GM19025 (cell line): ENCODE measurements at regions not wholly inside any gene's neighbourhood (a gene's known extent, or its start where the extent isn't known, plus 50 kb on each side); places are given as distances from the start of the nearest gene placed in this dataset.

ENCODE experiments used
- ATAC-seq: cut with Tn5 transposase; IDR thresholded peaks from one replicate; pipeline ENCODE4 v1.9.1; 2021; ENCODE audit warnings: mild to moderate bottlenecking, low read depth, moderate library complexity; ENCODE audit not compliant: unreplicated experiment

- no peak for ATAC-seq
These were observed 50.3 kb upstream of the DPH6 start for GRCh38 chr15:35596285-35596684.

DNA sequence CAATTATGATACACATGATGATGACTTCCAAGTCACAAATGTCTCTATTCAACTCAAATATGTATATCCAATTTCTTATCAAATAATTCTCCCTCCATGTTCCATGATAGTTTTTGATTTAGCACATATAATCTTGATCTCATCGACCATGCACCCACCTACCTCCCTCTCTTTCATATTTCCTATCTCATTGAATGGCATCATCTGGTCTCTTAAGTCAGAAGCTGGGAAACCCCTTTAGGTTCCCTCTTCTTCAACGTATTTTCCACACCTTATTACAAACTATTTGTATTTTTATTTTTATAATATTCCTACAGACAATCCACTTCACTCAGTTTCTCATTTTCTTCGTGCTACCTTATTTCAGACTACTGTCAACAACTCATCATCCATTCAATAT is 56.9 kb upstream of the DPH6 start:
- no peak for ATAC-seq

DNA sequence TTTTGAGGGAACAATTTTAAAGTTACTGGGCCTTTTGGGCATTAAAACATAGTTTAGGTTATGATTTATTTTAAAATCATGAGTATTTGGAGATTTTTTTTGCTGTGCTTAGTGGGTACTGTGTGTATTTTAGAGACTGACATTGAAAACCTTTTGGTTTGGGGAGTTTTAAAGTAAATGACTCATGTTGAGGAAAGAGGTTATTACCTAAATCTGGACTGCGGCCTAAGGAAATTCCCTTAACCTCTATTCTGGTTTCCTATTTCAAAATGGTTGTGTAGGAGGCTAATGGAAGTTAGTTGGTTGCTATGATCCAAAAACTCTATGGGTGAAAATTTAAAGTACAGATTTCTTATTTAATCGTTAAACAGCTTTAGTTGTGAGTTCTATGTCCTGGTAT is 57.3 kb upstream of the DPH6 start:
- no peak for ATAC-seq

DNA sequence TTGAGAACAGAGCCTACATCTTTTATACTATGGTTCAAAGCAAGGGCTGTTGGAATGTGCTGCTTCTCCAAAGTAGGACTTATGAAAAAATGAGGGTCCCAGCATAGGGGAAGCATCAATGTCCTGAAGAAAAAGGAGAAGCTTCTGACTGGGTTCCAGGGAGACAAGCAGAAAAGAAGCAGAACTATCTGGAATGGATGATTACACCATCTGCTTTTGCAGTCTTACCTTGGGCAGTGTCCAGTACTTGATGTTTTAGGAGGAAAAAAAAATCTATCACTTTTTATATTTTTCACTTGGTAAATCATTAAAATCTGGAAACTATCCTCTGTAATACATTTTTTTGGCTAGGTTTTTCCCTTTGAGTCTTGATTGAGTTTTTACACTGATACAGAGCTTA is 57.9 kb upstream of the DPH6 start:
- ATAC-seq = no peak

GRCh38 chr15:35605764-35606449 is 59.9 kb upstream of the DPH6 start:
- ATAC-seq = no peak

DNA sequence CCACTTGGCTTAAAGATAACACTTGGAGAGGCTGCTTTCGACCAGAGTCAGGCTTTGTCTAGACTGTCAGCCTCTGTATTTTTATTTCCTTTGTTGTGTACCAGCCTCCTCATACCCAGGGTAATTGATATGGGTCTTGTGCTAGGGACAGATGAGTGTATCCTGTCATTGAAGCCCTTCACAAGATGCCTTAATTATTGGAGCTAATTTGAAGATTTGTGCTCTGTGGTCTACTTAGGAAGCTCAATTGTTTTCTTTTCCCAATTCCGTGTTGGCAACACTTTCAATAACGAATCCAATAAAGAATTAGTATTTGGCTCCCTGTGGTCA is 60.5 kb upstream of the DPH6 start:
- ATAC-seq = no peak

- ATAC-seq = no peak
These were observed 70.7 kb upstream of the DPH6 start for GRCh38 chr15:35616498-35617271.

DNA sequence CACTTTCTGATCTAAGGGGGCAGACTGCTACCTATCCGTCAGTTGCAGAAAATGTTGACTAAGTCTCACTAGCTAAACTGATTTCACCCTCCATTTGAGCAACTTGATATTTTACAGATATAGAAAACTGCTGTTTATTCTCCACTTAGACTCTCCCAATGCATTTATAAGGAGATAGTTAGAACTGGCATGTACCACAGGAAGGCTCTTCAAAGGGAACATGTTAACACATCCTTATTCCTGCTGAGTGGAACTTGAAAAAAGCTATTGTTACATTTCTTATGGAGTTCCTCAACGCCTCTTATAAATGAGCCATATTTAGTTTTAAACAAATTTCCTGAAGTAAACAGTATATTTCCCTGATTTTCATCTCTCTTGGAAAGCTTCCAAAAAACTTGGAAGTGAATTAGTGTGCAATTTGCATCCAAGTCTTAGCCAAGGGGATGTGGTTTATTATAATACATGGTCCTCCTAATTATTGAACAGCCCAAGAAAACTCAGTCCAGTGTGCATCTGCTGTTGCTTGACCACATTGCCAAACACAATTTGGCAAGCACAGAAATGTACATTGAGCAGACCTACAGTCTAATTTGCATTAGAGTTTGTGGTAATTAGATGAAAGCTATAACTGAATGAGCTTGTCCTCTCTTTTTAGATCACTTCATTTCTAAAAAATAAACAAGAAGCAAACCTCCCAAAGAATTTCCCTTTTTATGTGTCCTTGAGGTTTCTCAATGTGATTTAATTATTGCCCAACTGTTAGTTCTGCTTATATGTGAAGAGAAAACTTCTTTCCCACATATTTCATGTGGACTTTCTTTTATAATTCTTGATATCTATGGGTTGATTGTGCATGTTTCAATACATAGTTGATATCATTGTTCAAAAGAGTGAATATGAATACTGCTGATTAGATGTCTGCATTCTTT is 72.6 kb upstream of the DPH6 start:
- ATAC-seq = no peak

- no peak for ATAC-seq
These were observed 76.8 kb upstream of the DPH6 start for GRCh38 chr15:35622641-35623340.

- ATAC-seq = no peak
These were observed 78.9 kb upstream of the DPH6 start for GRCh38 chr15:35624881-35625280.

GRCh38 chr15:35626571-35627318 is 80.8 kb upstream of the DPH6 start:
- no peak for ATAC-seq

GRCh38 chr15:35627696-35628095 is 81.7 kb upstream of the DPH6 start:
- ATAC-seq = no peak

- ATAC-seq = no peak
These were observed 83.8 kb upstream of the DPH6 start for GRCh38 chr15:35629766-35630165.

DNA sequence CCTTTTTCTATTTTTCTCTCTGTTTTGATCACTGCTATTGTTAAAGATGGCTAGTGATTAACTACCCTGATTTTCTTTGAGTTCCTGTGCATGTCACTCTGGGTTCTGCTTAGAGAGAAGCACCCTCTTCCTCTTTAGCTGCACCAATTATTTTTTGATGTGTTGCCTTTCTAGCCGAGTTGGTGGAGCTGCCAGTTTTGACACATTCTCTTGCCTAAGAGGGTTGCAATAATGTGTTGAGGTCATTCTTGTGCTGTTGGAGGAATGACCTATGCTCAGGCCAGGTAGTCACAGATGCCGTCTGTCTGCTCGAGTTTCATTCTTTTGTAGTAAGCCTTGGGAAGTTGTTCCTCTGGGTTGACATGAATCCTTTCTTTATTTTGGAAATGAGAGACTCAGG is 84.6 kb upstream of the DPH6 start:
- no peak for ATAC-seq

GRCh38 chr15:35630985-35631384 is 85.0 kb upstream of the DPH6 start:
- ATAC-seq = no peak

- no peak for ATAC-seq
These were observed 87.7 kb upstream of the DPH6 start for GRCh38 chr15:35633677-35634076.

DNA sequence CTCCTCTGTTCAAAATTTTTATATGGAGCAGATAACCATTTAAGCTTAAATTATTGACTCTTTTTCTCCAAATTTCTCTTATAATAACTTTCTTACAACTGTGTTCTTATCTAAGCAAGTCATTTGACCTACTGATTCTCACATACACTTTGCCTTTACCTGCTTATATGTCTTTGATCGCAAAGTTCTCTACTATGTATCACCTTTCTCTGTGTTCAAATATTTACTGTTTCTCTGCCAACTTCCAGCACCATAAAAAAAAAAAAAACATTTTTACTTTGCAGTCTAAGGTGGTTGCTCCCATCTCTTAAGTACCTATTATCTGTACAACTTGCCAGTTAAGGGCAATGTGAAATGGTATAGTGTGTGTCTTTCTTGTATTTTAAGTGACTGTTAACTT is 100.8 kb upstream of the DPH6 start:
- no peak for ATAC-seq

GRCh38 chr15:35647303-35647702 is 101.3 kb upstream of the DPH6 start:
- no peak for ATAC-seq

DNA sequence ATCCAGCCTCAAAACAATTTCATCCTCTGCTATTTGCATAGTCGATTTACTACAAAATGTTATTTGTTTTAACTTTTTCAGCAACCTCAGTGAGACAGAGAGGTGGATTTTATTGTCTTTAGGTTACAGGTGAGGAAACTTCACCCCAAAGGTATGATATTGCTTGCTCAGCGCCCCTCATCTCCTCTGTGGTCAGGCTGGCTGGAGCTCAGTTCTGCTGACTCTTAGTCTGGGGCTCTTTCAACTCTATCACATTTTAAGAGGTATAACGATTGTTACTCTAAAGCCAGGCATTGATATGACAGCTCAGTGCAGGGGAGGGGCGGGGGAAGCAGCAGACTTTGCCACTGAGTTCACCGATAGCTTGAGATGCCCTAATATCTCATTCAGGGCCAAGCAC is 103.0 kb upstream of the DPH6 start:
- no peak for ATAC-seq

- ATAC-seq = no peak
These were observed 103.6 kb upstream of the DPH6 start for GRCh38 chr15:35649575-35649974.
